Loucy (cell line): ENCODE measurements at regions not wholly inside any gene's neighbourhood (a gene's known extent, or its start where the extent isn't known, plus 50 kb on each side); places are given as distances from the start of the nearest gene placed in this dataset.

ENCODE experiments used
- H2AFZ ChIP-seq: fragments of 200-600 bp; sonication (generic); 2 replicates; pipeline ENCODE4 v1.6.0; 2016; ENCODE audit warnings: antibody characterized with exemption, mild to moderate bottlenecking, low read length, moderate library complexity
- H3F3A ChIP-seq: fragments of 200-600 bp; 2 replicates; pipeline ENCODE4 v1.6.0; 2016; ENCODE audit warnings: antibody characterized with exemption, low read depth, mild to moderate bottlenecking
- H3K27me3 ChIP-seq: fragments of 200-600 bp; sonication (generic); 2 replicates; pipeline ENCODE4 v1.6.1; 2014; ENCODE audit warnings: low read length, mild to moderate bottlenecking; ENCODE audit not compliant: insufficient read depth, poor library complexity, severe bottlenecking
- H3K36me3 ChIP-seq: fragments of 200-600 bp; sonication (generic); 2 replicates; pipeline ENCODE4 v1.6.1; 2016; ENCODE audit warnings: low read length; ENCODE audit not compliant: insufficient read depth
- H3K4me1 ChIP-seq: fragments of 200-600 bp; sonication (generic); 2 replicates; pipeline ENCODE4 v1.5.1; 2014; ENCODE audit warnings: low read length, mild to moderate bottlenecking; ENCODE audit not compliant: insufficient read depth, poor library complexity, severe bottlenecking
- H3K4me2 ChIP-seq: fragments of 200-600 bp; sonication (generic); 2 replicates; pipeline ENCODE4 v1.6.0; 2014; ENCODE audit warnings: antibody characterized with exemption, low read length, low read depth, mild to moderate bottlenecking; ENCODE audit not compliant: poor library complexity, severe bottlenecking
- H3K4me3 ChIP-seq: fragments of 200-600 bp; sonication (generic); 2 replicates; pipeline ENCODE4 v1.5.1; 2014; ENCODE audit warnings: low read length, mild to moderate bottlenecking, mixed read lengths; ENCODE audit not compliant: poor library complexity, severe bottlenecking
- H3K79me2 ChIP-seq: fragments of 200-600 bp; sonication (generic); 2 replicates; pipeline ENCODE4 v1.6.1; 2014; ENCODE audit warnings: low read length; ENCODE audit not compliant: insufficient read depth
- H3K9ac ChIP-seq: fragments of 200-600 bp; sonication (generic); 2 replicates; pipeline ENCODE4 v1.6.0; 2014; ENCODE audit warnings: mild to moderate bottlenecking, low read depth, low read length, moderate library complexity; ENCODE audit not compliant: poor library complexity, severe bottlenecking
- H3K9me2 ChIP-seq: fragments of 200-600 bp; sonication (generic); replicated peaks from 2 replicates; pipeline ENCODE4 v1.6.1; 2016; ENCODE audit warnings: low read depth, low read length, mixed read lengths
- H3K9me3 ChIP-seq: fragments of 200-600 bp; sonication (generic); 2 replicates; pipeline ENCODE4 v1.6.1; 2014; ENCODE audit warnings: mild to moderate bottlenecking, antibody characterized with exemption, low read length, low read depth; ENCODE audit not compliant: insufficient read depth
- H4K20me1 ChIP-seq: fragments of 200-600 bp; sonication (generic); 2 replicates; pipeline ENCODE4 v1.6.0; 2014; ENCODE audit warnings: antibody characterized with exemption, low read length, mild to moderate bottlenecking; ENCODE audit not compliant: insufficient read depth, poor library complexity, severe bottlenecking
- CTCF ChIP-seq: fragments of 200-600 bp; sonication (generic); conservative IDR thresholded peaks from 2 replicates; pipeline ENCODE4 v1.5.1; 2014; ENCODE audit warnings: mild to moderate bottlenecking, antibody characterized with exemption, low read length
- EZH2phosphoT487 ChIP-seq: fragments of 200-600 bp; IDR thresholded peaks from 2 replicates; pipeline ENCODE4 v1.6.1; 2018; ENCODE audit warnings: antibody characterized with exemption, mild to moderate bottlenecking, moderate library complexity, borderline replicate concordance

DNA sequence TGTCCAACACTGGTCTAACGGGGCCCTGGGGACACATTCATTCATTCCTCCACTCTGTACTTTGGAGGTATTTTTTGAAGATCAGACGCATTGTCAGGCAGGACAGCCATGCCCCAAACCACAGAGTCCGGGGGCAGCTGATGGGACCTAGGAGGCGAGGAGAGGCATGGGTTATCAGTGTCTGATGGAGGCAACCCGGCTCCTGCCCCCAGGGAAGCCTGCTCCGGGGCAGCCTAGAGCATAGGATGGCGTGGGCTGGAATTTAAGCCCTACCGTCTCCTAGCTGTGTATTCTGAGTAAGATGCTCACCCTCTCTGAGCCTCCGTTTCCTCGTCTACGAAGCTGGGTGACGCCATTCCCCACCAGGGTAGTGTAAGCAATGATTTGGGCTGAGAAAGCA lies 55.4 kb upstream of the ELN start:
- H3K4me1 ChIP-seq, result no peaks in the 10 kb centered on the region
- H3K9me2 ChIP-seq, result no peaks in the 10 kb centered on the region
- H2AFZ ChIP-seq, result no peak overlapping the region
- no peaks in the 10 kb centered on the region for H4K20me1 ChIP-seq
- TF ChIP-seq EZH2phosphoT487 (no peak), CTCF (no peak)
- H3K9me3 ChIP-seq, result no peaks in the 10 kb centered on the region
- no peak overlapping the region for H3K4me3 ChIP-seq
- no peaks in the 10 kb centered on the region for H3K36me3 ChIP-seq
- H3K9ac ChIP-seq, result no peak overlapping the region
- H3K27me3 ChIP-seq, result no peaks in the 10 kb centered on the region
- H3K4me2 ChIP-seq, result no peak overlapping the region
- H3F3A ChIP-seq, result no peaks in the 10 kb centered on the region
- H3K79me2 ChIP-seq, result no peaks in the 10 kb centered on the region

DNA sequence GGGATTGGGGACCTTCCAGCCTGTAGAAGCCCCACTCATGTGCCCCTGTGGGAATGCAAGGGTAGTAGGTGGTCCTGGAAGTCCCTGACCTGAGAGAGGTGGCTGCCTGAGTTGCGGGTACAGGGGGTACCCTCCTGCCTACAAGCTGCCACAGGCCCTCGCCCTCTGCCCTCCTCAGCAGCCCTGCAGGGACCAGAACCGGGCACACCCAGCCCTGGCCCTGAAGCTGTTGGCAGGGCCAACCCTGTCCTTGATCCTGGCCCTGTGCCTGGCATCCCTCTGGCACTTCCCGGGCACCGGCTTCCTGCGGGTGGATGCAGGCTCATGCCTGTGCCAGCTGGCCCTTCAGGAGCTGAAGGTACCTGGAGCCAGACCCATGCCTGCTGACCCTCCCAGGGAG lies 54.9 kb upstream of the ELN start:
- Histone ChIP-seq H3F3A (no peaks in the 10 kb centered on the region), H3K36me3 (no peaks in the 10 kb centered on the region), H3K4me1 (no peaks in the 10 kb centered on the region), H3K4me3 (no peak overlapping the region), H3K9me3 (no peaks in the 10 kb centered on the region), H3K9ac (no peak overlapping the region), H4K20me1 (no peaks in the 10 kb centered on the region), H3K27me3 (no peaks in the 10 kb centered on the region), H2AFZ (no peak overlapping the region), H3K79me2 (no peaks in the 10 kb centered on the region), H3K4me2 (no peak overlapping the region), H3K9me2 (no peaks in the 10 kb centered on the region)
- no peak for TF ChIP-seq EZH2phosphoT487
- TF ChIP-seq CTCF, result no peak

- no peaks in the 10 kb centered on the region for H3K36me3 ChIP-seq
- H3K9me2 ChIP-seq, result no peaks in the 10 kb centered on the region
- no peaks in the 10 kb centered on the region for H3K9me3 ChIP-seq
- H3K79me2 ChIP-seq, result no peaks in the 10 kb centered on the region
- H3K4me2 ChIP-seq, result no peak overlapping the region
- H4K20me1 ChIP-seq, result no peaks in the 10 kb centered on the region
- no peak overlapping the region for H3K4me3 ChIP-seq
- H3K9ac ChIP-seq, result no peak overlapping the region
- H2AFZ ChIP-seq, result no peak overlapping the region
- no peaks in the 10 kb centered on the region for H3F3A ChIP-seq
- H3K4me1 ChIP-seq, result peaks cover 6% of the 10 kb centered on the region
- TF ChIP-seq CTCF (no peak), EZH2phosphoT487 (no peak)
- no peaks in the 10 kb centered on the region for H3K27me3 ChIP-seq
Observed at GRCh38 chr7:73974101-73974947, 53.6 kb upstream of the ELN start.
